NCI-H1694 treated with DMSO at 0.1 percent for 48 hours (cell line): ENCODE measurements at regions not wholly inside any gene's neighbourhood (a gene's known extent, or its start where the extent isn't known, plus 50 kb on each side); places are given as distances from the start of the nearest gene placed in this dataset.

Experiments used
- DNase-seq: peaks from one replicate; lab custom pipeline; 2025; lab: John Stamatoyannopoulos, UW

DNA sequence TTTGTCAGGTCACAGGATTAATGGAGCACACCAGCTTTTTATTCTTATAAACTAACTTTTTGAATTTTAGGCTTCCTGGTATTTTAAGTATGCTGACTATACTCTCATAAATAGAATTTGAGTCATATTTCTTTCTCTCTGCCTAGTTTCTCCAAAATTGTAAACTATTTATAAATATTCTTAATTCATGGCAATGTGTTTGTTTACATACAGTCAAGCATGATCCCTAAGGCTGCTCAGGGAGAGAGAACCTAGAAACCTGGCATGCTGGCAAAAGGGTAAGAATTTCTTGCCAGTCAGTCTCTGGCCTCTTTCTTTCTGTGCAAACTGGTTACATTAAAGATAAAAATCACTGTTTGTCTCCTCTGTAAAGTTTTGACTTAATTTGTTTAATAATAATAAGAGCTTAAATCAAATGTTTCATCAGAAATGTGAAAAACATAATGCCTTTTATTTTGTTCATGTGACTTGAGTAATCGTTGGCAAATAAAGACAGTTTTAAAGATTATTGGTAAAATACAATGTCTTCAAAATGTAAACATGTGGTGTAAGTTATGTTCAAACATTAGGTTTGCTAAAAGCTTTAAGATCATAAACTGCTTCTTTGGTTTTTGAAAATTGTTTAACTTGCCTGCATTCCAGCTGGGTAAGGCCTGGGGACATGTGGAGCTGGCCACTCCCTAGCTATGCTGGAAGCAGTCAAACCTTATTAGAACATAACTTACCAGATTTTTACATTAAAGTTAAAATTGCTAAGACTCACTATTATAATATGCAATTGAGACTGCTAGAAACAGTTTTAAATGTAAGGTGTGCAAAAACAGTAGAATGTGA lies 1401.7 kb downstream of the NCAM2 start:
- DNase-seq, result no peak

DNA sequence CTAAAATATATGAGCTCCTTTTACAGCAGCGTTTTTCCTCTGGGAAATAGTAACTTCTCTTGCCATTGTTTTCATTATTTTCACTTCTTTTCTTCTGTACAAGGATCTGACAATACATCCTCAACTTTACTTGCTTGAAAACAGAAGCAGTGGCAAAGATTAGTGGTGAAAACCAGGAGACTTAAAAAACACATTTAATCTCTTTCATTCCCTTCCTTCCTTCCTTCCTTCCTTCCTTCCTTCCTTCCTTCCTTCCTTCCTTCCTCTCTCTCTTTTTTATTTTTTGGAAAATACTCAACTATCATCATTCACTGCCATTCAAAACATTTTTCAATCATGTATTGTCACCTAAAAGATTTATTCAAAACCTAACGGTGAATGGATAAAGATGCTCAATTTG lies 1411.4 kb downstream of the NCAM2 start:
- no peak for DNase-seq

DNA sequence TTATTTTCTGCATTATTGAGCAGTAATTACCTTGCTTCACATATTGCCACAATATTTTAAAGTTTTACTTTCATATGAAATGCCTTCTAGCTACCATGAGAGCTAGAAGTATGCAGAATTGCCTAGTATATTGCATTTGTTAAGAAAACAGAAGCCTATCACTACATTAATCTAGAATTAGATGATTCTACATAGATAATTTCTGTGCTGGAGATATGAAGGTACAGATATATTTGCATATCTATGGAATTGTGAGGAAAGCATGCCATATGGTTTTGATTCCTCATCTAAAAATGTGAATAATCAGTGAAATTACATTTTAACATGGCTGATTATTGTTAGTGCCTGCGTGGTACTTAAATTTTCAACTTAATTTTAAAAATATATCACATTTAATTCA lies 1418.3 kb downstream of the NCAM2 start:
- DNase-seq, result no peak

DNA sequence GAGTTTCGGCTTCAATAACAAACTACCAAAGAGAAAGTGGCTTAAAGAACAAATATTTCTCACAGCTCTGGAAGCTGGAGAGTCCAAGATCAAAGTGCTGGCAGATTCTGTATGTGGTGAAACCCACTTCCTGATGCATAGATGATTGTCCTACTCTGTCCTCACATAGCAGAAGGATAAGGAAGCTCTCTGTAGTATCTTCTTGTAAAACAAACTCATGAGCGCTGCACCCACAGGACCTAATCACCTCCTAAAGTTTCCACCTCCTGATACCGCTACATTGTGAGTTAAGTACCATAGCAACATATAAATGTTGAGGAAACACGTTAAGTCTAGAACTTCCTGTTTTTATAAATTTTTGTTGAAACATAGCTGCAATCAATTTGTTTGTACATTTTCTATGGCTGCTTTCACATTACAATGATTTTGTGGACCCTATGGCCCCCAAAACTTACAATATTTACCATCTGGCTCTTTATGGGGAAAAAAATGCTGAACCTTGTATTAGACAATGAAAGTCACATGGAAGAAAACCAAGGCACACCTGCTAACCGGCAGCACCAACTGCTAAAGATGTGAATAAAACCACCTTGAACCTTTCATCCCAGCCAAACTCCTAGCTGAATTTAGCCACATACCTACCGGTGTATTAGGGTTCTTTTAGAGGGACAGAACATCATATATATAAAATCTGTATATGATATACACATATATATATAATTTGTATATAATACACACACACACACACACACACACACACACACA lies 1423.4 kb downstream of the NCAM2 start:
- no peak for DNase-seq

DNA sequence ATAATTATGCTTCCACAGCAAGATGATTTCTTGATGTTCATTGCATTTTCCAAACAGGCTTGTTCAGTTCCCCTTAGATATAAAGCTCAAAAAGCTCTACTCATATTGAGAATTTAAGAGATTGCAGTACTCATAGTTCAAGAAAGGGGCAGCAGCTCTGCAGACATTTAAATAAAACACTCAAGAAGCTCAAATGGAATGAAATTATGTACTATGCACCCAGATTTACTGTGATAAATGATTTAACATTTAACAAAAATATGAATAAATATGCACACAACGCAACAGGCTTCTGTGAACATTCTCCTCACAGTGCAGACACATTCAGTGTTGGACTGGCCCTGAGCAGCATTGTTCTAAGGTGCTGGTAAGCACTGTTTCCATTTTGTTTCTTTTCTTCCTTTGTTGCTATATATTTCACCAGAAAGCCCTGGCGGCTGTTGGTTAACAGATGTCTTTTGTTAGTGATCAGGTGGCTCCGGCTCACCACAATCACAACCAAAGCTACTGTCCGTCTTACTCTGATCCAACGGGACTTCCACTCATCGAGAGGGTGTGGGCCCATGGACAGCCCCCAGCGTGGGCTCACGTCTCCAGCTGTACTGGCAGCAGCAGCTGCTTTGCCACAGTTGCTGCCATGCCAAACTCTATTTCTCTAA lies 1440.3 kb downstream of the NCAM2 start:
- DNase-seq, result no peak

DNA sequence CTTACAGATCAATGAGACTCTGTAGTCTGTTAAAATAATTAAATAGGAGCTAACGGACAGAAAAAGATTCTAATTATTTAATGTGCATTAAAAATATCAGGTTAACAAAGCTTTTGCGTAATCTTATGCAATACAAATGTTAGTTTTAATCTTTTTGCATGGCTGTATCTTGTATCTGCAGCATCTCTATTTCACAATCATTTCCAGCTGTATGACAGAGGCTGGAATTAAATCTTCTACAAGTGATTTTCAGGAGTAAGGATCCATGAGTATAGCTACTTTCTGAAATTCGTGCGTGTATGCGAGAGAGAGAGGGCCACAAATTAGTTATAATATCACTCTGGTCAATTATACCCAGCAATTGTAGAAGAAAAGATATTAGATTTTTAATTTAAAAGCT lies 1446.8 kb downstream of the NCAM2 start:
- no peak for DNase-seq

DNA sequence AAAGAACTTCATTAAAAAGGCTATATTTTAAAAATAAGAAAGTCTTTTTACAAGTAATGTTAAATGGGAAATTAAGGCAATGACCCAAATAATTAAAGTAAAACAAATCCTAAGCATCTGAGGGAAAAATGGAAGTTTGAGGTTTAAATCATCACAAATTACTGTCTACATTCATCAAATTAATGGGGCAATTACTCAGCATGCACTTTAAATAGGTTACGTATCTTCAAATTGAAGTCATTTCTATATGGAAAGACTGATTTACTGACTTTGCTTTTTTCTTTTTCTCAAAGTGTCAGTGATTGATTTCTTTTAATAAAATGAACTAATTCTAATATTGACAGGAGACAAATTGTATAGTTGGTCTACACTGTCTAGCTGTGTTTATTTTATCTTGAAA lies 1452.3 kb downstream of the NCAM2 start:
- no peak for DNase-seq

DNA sequence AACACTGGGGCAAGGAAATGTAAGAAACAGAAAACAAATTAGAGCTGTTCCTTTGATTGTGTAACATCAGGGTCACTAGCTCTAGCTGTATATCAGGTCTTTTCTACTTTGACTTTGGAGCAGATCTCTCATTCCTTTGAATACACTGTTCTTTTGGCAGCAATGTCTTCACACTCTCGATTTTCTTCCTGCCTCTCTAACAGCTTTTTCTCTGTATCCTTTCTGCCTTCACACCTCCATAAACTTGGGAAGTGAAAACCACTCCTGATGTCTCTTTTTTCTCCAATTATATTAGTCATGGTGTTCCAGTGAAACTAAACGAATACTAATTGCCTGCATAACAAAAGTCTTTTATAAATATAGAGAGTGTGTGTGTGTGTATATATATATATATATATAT lies 1458.0 kb downstream of the NCAM2 start:
- DNase-seq, result no peak

DNA sequence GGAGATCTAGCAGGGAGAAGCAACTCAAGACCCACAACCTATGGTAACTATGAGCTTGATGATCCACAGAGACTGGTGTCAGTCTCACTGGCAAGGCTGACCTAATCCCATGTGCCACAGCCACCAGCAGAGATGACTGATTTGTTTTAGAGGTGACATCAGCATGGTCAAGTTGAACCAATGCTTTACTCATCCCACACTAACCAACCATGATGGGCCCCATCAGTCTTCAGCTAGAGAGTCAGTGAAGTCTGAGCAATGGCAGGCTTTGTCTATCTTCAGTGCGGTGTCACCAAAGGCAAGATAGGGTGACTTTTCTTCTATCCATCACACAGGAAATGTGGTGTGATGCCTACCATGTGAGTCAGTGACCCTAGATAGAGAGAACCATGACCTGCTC lies 1470.7 kb downstream of the NCAM2 start:
- DNase-seq, result no peak

DNA sequence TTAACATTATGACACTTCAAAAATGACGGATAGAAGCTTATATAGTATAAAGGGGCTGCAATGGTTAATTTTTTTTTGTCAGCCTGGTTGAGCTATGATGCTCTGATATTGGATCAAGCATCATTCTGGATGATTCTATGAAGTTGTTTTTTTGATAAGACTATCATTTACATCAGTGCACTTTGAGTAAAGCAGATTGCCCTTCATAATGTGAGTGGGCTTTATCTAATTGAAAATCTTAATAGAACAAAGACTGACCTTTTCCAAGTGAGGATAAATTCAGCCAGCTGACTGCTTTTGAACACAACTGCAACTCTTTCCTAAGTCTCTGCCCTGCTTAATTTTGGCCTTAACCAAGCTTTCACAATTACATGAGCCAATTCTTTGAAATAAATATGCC lies 1476.2 kb downstream of the NCAM2 start:
- no peak for DNase-seq

DNA sequence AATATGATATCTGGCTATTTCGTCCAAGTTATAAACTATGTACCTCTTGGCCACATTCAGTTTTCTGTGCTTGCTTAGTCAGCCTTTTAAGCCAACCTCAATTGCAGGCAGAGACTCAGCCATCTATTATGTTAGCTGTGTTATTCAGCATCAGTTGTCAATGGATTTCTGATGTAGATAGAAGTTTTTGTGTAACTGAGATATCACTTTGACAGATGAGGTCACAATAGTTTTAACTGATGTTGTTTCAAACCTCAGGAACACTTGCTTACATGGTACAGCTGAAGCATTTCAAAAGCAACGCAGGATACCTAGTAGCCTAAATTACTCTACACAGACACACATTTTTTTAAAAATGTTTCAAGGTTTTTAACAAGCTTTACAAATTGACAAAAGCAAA lies 1478.0 kb downstream of the NCAM2 start:
- no peak for DNase-seq

DNA sequence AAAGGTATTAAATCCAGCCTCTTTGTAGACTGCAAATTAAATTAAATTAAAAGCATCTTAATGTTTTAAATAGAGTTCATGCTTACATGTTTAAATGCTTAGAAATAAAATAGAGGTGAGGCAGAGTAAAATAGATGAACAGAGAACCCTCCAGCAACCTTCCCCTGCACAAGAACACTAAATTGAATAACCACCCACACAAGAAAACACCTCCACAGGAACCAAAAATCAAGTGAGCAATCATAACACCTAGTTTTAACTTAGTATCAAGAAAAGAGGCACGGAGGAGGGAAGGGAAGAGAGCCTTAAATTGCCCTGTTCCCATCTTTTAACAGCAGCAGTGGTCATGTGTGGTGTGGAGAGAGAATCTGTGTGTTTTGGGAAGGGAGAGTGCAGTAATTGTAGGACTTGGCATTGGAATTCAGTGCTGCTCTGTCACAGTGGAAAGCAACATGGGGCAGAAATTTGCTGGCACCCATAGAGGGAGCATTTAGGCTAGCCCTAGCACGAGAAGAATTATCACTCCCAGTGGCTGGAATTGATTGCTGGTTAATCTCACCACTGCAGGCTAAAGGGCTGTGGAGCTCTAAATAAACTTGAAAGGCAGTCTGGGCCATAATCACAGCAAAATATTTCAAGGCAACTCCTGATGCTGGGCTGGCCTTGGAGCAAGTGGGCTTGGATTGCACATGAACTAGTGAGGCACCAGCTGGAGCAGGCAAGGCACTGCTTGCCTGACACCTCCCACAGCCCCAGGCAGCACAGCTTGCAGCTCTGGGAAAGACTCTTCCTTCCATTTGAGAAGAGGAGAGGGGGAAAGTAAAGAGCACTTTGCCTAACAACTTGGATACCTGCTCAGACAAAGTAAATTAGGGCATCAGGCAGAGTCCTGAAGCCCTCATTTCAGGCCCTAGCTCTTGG lies 1478.8 kb downstream of the NCAM2 start:
- DNase-seq, result peak; percentile 31

DNA sequence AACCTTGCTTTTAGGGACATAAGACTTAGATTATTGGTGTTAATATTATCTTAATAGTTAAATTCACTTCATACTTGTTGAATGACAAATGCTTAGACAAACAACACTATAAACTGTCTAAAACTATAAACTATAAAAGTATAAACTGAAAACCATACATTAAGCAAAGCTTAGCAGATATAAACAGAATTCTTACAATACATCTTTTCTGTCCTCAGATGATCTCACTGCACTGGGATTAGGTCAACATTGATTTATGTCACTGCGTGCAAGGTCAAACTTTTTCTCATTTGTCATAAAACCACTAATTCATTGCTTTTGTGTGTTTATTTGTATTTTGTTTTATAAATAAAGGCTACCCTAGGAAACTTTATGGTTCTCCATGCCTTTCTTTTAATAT lies 1491.8 kb downstream of the NCAM2 start:
- no peak for DNase-seq

DNA sequence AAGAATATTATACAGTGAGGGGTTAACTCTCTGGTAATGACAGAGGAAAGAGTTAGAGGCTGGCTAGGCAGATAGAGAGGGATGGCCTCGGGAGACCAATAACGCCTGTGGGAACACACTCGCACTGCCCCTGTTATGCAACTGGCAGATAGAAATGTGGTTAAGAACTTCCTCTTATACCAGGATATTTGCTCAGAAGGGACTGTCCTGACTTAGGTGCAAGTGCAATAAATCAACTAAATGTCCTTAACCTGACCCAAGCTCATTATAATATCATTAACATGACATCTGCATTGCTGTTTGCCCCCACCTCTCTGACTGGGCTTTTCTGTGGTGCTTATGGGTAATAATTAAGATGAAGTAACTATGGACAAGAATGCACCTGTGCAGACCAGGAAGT lies 1518.0 kb downstream of the NCAM2 start:
- DNase-seq, result no peak

DNA sequence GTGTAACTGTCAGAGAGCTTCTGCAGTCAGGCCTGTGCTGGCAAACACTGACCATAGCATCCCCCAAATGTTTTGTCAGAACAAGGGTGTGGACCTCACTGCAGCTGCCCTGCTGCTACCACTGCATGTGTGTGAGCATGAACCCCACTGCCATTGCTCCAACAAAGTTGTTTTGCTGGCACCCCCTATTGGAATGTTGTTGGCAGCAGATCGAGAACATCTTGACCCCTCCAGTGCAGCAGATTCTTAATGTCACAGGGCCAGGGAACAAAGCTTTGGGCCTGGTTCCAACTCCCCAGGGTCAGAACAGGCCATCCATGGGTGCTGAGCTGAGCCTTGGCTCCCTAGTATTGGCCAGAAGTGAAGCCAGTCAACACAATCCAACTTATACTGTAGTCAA lies 1537.4 kb downstream of the NCAM2 start:
- DNase-seq, result no peak

DNA sequence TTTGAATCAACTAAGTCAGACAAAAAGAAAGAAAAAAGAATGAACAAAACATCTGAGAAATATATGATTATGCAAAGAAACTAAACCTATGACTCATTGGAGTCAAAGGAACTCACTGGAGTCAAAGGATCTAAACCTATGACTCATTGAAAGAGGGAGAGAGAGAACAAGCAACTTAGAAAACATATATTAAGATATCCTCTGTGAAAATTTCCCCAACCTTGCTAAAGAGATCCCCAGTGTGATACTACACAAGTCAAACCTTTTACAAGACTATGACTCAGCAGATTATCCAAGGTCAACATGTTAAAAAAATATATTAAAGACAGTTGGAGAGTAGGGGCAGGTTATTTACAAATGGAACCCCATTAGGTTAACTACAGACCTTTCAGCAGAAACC lies 1538.3 kb downstream of the NCAM2 start:
- DNase-seq, result no peak

DNA sequence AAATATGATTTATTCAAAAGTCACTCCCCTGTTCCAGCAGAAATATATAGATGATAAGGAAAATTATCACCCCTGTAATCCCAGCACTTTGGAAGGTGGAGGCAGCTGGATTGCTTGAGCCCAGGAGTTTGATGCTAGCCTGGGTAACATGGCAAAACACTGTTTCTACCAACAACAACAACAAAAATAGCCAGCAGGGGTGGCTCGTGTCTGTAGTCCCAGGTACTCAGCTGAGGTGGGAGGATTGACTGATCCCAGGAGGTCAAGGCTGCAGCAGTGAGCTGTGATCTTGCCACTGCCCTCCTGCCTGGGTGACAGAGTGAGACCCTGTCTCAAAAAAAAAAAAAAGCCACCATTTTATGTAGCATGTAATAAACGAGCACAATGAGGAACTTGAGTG lies 1546.5 kb downstream of the NCAM2 start:
- no peak for DNase-seq

DNA sequence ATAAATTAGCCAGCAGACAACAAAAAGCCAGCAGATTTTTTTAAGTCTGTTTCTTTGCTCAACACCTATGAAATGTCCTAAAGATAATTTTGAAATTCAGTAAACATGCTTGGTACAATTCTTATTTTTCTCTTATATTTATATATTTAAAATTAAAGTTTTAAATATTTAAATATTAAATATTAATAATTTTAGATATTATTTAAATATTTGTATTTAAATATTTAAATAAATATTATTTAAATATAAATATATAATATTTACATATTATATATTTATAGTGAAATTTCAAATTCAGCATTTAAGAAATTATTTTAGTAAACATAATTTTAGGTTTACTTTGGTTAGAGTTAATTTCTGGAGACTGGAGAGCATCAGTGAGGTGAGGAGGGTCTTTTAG lies 1554.2 kb downstream of the NCAM2 start:
- DNase-seq, result no peak

DNA sequence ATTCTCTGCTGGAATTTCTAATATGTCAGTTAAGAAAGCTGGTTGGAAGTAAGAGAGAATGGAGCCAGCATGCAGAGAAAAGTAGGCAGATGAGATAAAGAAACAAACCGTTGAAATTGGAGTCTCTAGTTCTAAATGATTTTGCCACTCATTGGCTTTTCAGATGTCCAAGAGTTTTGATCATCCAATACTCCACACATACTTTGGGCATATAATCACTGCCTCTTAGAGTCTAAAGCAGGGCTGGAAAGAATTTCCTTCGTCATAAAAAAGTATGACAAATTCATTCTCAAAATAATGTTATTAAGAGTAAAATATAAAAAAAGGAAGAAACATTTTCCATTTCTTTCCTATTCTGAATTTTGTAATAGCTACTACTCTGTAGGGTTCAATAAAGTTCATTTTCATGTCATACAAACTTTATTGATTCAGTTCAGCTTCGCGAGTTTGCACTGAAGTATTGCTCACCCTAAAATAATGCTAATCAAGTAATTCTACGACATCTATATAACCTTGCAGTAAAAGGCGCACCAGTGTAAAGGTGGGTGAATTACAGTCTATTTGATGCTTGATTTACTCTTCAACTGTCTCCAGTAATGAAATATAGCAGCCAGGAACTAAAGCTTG lies 1556.6 kb downstream of the NCAM2 start:
- DNase-seq, result no peak

DNA sequence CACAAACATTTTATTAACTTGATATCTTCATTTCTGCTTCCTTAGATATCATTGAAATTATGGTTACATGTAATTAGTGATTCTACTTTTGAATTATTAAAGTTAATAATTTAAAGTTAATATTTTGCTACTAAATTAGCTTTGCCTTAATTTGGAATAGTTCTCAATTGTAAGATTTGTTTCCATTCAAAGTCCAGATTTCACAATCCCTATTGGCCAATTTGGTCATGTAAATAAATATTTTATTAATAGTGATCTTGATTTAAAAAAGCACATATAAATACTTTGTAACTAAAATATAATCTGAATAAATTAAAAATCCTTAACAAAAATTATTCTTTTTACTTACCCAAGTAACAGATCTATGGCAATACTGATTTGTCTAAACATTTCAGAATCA lies 1558.6 kb downstream of the NCAM2 start:
- DNase-seq, result no peak

DNA sequence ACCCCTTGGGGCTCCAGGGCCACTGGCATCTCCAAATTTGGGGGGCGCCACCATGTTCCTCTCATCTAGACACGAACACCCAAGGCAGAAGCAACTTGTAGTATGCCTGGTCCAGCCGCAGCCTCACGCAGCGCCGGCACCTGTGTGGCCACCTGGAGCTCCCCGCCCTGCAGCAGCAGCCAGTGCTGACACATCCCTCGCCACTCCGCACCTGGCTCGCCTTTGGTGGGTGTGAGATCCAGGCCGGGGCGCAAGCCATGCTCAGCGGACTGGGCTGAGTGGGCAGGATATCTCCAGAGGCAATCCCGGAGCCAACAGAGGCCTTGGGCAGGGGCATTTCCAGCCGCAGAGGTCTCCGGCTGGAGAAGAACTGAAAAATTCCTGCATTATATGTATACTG lies 1563.7 kb downstream of the NCAM2 start:
- DNase-seq, result no peak

DNA sequence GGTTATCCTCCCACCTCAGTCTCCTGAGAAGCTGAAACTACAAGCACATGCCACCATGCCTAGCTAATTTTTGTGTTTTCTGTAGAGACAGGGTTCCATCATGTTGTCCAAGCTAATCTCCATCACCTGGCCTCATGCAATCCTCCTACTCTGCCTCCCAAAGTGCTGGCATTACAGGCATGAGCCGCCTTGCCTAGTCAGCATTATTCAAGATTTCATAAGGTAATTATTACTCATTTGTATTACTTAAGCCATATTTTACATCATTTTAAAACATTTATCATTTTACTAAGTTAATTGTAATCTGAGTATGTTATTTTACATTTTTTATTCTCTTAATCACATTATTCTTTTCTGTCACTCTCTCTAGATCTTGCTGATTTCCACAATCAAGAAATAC lies 1575.6 kb downstream of the NCAM2 start:
- DNase-seq, result no peak
